ENCODE measurements at regions not wholly inside any gene's neighbourhood (a gene's known extent, or its start where the extent isn't known, plus 50 kb on each side); places are given as distances from the start of the nearest gene placed in this dataset.

DNA sequence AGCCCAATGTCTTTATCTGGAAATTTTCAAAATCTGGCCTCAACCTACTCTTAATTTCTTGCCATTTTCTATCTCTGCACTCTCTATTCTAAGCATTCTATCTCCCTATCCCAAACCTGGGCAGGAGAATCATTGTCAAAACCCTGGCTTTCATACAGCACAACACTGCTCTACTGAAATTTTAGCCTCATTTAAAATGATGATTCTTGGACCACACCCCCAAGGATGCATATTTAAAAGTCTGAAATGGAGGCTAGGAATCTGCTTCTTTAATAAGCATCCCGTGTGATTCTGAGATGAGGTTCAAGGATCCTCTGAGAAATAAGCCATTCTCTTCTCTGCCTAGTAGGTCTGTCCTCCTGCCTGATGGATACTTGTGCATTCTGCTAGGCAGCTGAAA lies 50.8 kb upstream of the EGR2 start:
- Histone ChIP-seq H3K36me3 (ENCODE audit: control insufficient read depth, insufficient read depth, low read length) (no peaks in the 10 kb centered on the region), H3K9ac (ENCODE audit: low read depth, low read length) (no peak overlapping the region), H3K4me3 (ENCODE audit: low read depth, low read length) (no peak overlapping the region), H3K9me3 (ENCODE audit: control insufficient read depth, insufficient read depth, low read length) (no peaks in the 10 kb centered on the region), H3K27me3 (ENCODE audit: control insufficient read depth, insufficient read depth, low read length) (no peaks in the 10 kb centered on the region), H3K4me1 (ENCODE audit: control insufficient read depth, insufficient read depth, low read length) (peaks cover 2% of the 10 kb centered on the region)

GRCh38 chr10:62866451-62866850 lies 50.3 kb upstream of the EGR2 start:
- no peak overlapping the region for H3K9ac ChIP-seq (ENCODE audit: low read depth, low read length)
- peaks cover 2% of the 10 kb centered on the region for H3K4me1 ChIP-seq (ENCODE audit: control insufficient read depth, insufficient read depth, low read length)
- H3K4me3 ChIP-seq (ENCODE audit: low read depth, low read length): no peak overlapping the region
- H3K36me3 ChIP-seq (ENCODE audit: control insufficient read depth, insufficient read depth, low read length): no peaks in the 10 kb centered on the region
- no peaks in the 10 kb centered on the region for H3K27me3 ChIP-seq (ENCODE audit: control insufficient read depth, insufficient read depth, low read length)
- no peaks in the 10 kb centered on the region for H3K9me3 ChIP-seq (ENCODE audit: control insufficient read depth, insufficient read depth, low read length)
